GM12891 (cell line): ENCODE measurements at regions not wholly inside any gene's neighbourhood (a gene's known extent, or its start where the extent isn't known, plus 50 kb on each side); places are given as distances from the start of the nearest gene placed in this dataset.

Experiments
- POLR2A ChIP-seq: IDR thresholded peaks from 2 replicates; pipeline ENCODE4 v1.6.1; 2011; ENCODE audit warnings: low read depth, low read length, control low read depth
- POLR2AphosphoS5 ChIP-seq: IDR thresholded peaks from 2 replicates; pipeline ENCODE4 v1.6.1; 2011; ENCODE audit warnings: low read depth, low read length, control low read depth
- TAF1 ChIP-seq: IDR thresholded peaks from 2 replicates; pipeline ENCODE4 v1.6.1; 2011; ENCODE audit warnings: low read depth, low read length, control low read depth

DNA sequence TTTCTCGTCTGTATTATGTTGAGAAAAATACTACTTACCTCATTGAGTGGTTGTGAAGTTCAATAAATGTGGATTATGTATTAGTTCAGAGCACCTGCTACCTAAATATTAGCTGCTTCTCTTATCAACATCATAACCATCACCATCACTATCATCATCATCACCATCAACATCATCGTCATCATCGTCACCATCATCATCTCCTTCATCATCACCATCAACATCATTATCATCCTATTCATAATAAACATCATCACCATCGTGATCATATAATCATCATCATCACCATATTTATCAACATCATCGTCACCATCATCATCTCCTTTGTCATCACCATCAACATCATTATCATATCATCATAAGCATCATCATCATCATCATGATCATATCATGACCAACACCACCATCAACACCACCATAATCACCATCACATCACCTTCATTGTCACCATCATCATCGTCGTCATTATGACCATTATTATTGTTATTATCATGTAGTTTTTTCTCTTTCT is 181.0 kb upstream of the ADCY2 start:
- TF ChIP-seq POLR2AphosphoS5 (no peak), POLR2A (no peak), TAF1 (no peak)
